Activated CD8-positive, alpha-beta T cell treated with anti-CD3 and anti-CD28 coated beads, Interleukin-2, amount 10 ng/mL, durations not matched to agents 7 days and 5 days (primary cell): ENCODE measurements at regions not wholly inside any gene's neighbourhood (a gene's known extent, or its start where the extent isn't known, plus 50 kb on each side); places are given as distances from the start of the nearest gene placed in this dataset.

Experiments
- ATAC-seq: fragments of 150-1000 bp; cut with Tn5 transposase; one replicate; pipeline ENCODE4 v1.10.0; 2021; ENCODE audit warnings: moderate library complexity
- CTCF ChIA-PET: fragments of 350-600 bp; sonication (Branson Sonifier 250); formaldehyde crosslinking; loops from one replicate; lab custom pipeline; 2021; ENCODE audit warnings: antibody characterized with exemption; lab: Charles Lee
- POLR2A ChIA-PET: fragments of 350-600 bp; sonication (Branson Sonifier 250); formaldehyde crosslinking; loops from one replicate; lab custom pipeline; 2021; ENCODE audit warnings: antibody characterized with exemption; lab: Charles Lee
- DNase-seq: peaks from one replicate; pipeline ENCODE4 v3.0.0-alpha.2; 2020
- H3K27ac Mint-ChIP-seq: one replicate; pipeline ENCODE4 v1.8.0; 2021; ENCODE audit warnings: mild to moderate bottlenecking, mixed read lengths
- H3K27me3 Mint-ChIP-seq: one replicate; pipeline ENCODE4 v1.8.0; 2021; ENCODE audit warnings: low read depth, mixed read lengths
- H3K36me3 Mint-ChIP-seq: one replicate; pipeline ENCODE4 v1.8.0; 2021; ENCODE audit warnings: low read depth, mixed read lengths
- H3K4me1 Mint-ChIP-seq: one replicate; pipeline ENCODE4 v1.8.0; 2021; ENCODE audit warnings: low read depth, mixed read lengths
- H3K4me3 Mint-ChIP-seq: one replicate; pipeline ENCODE4 v1.8.0; 2021; ENCODE audit warnings: mild to moderate bottlenecking, mixed read lengths
- H3K9me3 Mint-ChIP-seq: one replicate; pipeline ENCODE4 v1.8.0; 2022; ENCODE audit warnings: mixed read lengths; ENCODE audit not compliant: insufficient read depth

GRCh38 chr5:36371366-36371765, 69.7 kb upstream of the RANBP3L start:
- H3K27ac Mint-ChIP-seq: no peak overlapping the region
- CTCF ChIA-PET: no interaction called here
- H3K27me3 Mint-ChIP-seq: no peaks in the 10 kb centered on the region
- no peaks in the 10 kb centered on the region for H3K4me1 Mint-ChIP-seq
- DNase-seq (no peak), ATAC-seq (no peak)
- H3K36me3 Mint-ChIP-seq: no peaks in the 10 kb centered on the region
- H3K9me3 Mint-ChIP-seq: no peaks in the 10 kb centered on the region
- POLR2A ChIA-PET: no interaction called here
- no peak overlapping the region for H3K4me3 Mint-ChIP-seq

GRCh38 chr5:36373527-36374086, 71.9 kb upstream of the RANBP3L start:
- ATAC-seq: no peak
- Mint-ChIP-seq H3K27ac (no peak overlapping the region), H3K27me3 (no peaks in the 10 kb centered on the region), H3K36me3 (no peaks in the 10 kb centered on the region), H3K4me1 (no peaks in the 10 kb centered on the region), H3K9me3 (no peaks in the 10 kb centered on the region), H3K4me3 (no peak overlapping the region)
- POLR2A ChIA-PET: no interaction called here
- CTCF ChIA-PET: no interaction called here
- no peak for DNase-seq

GRCh38 chr5:36374266-36374862, 72.7 kb upstream of the RANBP3L start:
- Mint-ChIP-seq H3K9me3 (no peaks in the 10 kb centered on the region), H3K4me1 (no peaks in the 10 kb centered on the region), H3K4me3 (no peak overlapping the region), H3K36me3 (no peaks in the 10 kb centered on the region), H3K27me3 (no peaks in the 10 kb centered on the region), H3K27ac (no peak overlapping the region)
- ChIA-PET POLR2A (no interaction called here), CTCF (interaction anchor here (0.7 kb wide), 1 partner anchor 295 kb away, joined by 3 read pairs; no protein-coding TSS in a partner anchor)
- ATAC-seq (no peak), DNase-seq (no peak)

- CTCF ChIA-PET: no interaction called here
- no peak overlapping the region for H3K27ac Mint-ChIP-seq
- H3K4me1 Mint-ChIP-seq: no peaks in the 10 kb centered on the region
- DNase-seq (no peak), ATAC-seq (no peak)
- POLR2A ChIA-PET: no interaction called here
- H3K9me3 Mint-ChIP-seq: no peaks in the 10 kb centered on the region
- H3K27me3 Mint-ChIP-seq: no peaks in the 10 kb centered on the region
- no peaks in the 10 kb centered on the region for H3K36me3 Mint-ChIP-seq
- H3K4me3 Mint-ChIP-seq: no peak overlapping the region
These were observed 75.5 kb upstream of the RANBP3L start for GRCh38 chr5:36377192-36377591.

GRCh38 chr5:36378551-36378950, 76.8 kb upstream of the RANBP3L start:
- DNase-seq: no peak
- Mint-ChIP-seq H3K27me3 (no peaks in the 10 kb centered on the region), H3K4me3 (no peak overlapping the region), H3K36me3 (no peaks in the 10 kb centered on the region), H3K4me1 (no peaks in the 10 kb centered on the region), H3K9me3 (no peaks in the 10 kb centered on the region), H3K27ac (no peak overlapping the region)
- POLR2A ChIA-PET: no interaction called here
- CTCF ChIA-PET: no interaction called here
- no peak for ATAC-seq

GRCh38 chr5:36382890-36383289, 81.2 kb upstream of the RANBP3L start:
- ChIA-PET POLR2A (no interaction called here), CTCF (no interaction called here)
- H3K27ac Mint-ChIP-seq: no peak overlapping the region
- ATAC-seq: no peak
- DNase-seq: no peak
- no peak overlapping the region for H3K4me3 Mint-ChIP-seq
- H3K27me3 Mint-ChIP-seq: peaks cover 3% of the 10 kb centered on the region
- H3K36me3 Mint-ChIP-seq: no peaks in the 10 kb centered on the region
- no peaks in the 10 kb centered on the region for H3K9me3 Mint-ChIP-seq
- peaks cover 3% of the 10 kb centered on the region for H3K4me1 Mint-ChIP-seq

GRCh38 chr5:36383942-36384341, 82.2 kb upstream of the RANBP3L start:
- H3K9me3 Mint-ChIP-seq: no peaks in the 10 kb centered on the region
- H3K4me1 Mint-ChIP-seq: peaks cover 3% of the 10 kb centered on the region
- no peaks in the 10 kb centered on the region for H3K36me3 Mint-ChIP-seq
- H3K4me3 Mint-ChIP-seq: no peak overlapping the region
- no peak overlapping the region for H3K27ac Mint-ChIP-seq
- POLR2A ChIA-PET: no interaction called here
- H3K27me3 Mint-ChIP-seq: peaks cover 3% of the 10 kb centered on the region
- ATAC-seq (no peak), DNase-seq (no peak)
- CTCF ChIA-PET: no interaction called here

GRCh38 chr5:36384845-36385244, 83.1 kb upstream of the RANBP3L start:
- Mint-ChIP-seq H3K4me3 (no peak overlapping the region), H3K27me3 (peaks cover 3% of the 10 kb centered on the region), H3K27ac (no peak overlapping the region), H3K36me3 (no peaks in the 10 kb centered on the region), H3K9me3 (no peaks in the 10 kb centered on the region), H3K4me1 (peaks cover 3% of the 10 kb centered on the region)
- ATAC-seq (no peak), DNase-seq (no peak)
- ChIA-PET POLR2A (no interaction called here), CTCF (no interaction called here)

- no peaks in the 10 kb centered on the region for H3K9me3 Mint-ChIP-seq
- no peak overlapping the region for H3K4me3 Mint-ChIP-seq
- H3K36me3 Mint-ChIP-seq: no peaks in the 10 kb centered on the region
- H3K27me3 Mint-ChIP-seq: peaks cover 3% of the 10 kb centered on the region
- ChIA-PET POLR2A (no interaction called here), CTCF (no interaction called here)
- DNase-seq: no peak
- H3K27ac Mint-ChIP-seq: no peak overlapping the region
- peaks cover 3% of the 10 kb centered on the region for H3K4me1 Mint-ChIP-seq
- no peak for ATAC-seq
These were observed 83.8 kb upstream of the RANBP3L start for GRCh38 chr5:36385495-36385894.

- CTCF ChIA-PET: no interaction called here
- H3K27ac Mint-ChIP-seq: no peak overlapping the region
These were observed 86.6 kb upstream of the RANBP3L start for GRCh38 chr5:36388288-36388687.

GRCh38 chr5:36389245-36389644, 87.5 kb upstream of the RANBP3L start:
- no peaks in the 10 kb centered on the region for H3K9me3 Mint-ChIP-seq
- peaks cover 3% of the 10 kb centered on the region for H3K4me1 Mint-ChIP-seq
- H3K27me3 Mint-ChIP-seq: peaks cover 8% of the 10 kb centered on the region
- no peak overlapping the region for H3K27ac Mint-ChIP-seq
- POLR2A ChIA-PET: no interaction called here
- no peak for DNase-seq
- CTCF ChIA-PET: no interaction called here
- no peak overlapping the region for H3K4me3 Mint-ChIP-seq
- no peaks in the 10 kb centered on the region for H3K36me3 Mint-ChIP-seq
- ATAC-seq: no peak

More at GRCh38 chr5:36388288-36388687, 86.6 kb upstream of the RANBP3L start:
- no peak overlapping the region for H3K4me3 Mint-ChIP-seq
- H3K27me3 Mint-ChIP-seq: peaks cover 8% of the 10 kb centered on the region
- H3K9me3 Mint-ChIP-seq: no peaks in the 10 kb centered on the region
- no peak for ATAC-seq
- no peak for DNase-seq
- H3K4me1 Mint-ChIP-seq: peaks cover 3% of the 10 kb centered on the region
- H3K36me3 Mint-ChIP-seq: no peaks in the 10 kb centered on the region
- POLR2A ChIA-PET: no interaction called here

- Mint-ChIP-seq H3K4me1 (no peaks in the 10 kb centered on the region), H3K4me3 (no peak overlapping the region), H3K36me3 (no peaks in the 10 kb centered on the region), H3K27ac (no peak overlapping the region), H3K27me3 (peaks cover 8% of the 10 kb centered on the region), H3K9me3 (no peaks in the 10 kb centered on the region)
- CTCF ChIA-PET: no interaction called here
- ATAC-seq (no peak), DNase-seq (no peak)
- POLR2A ChIA-PET: no interaction called here
These were observed 88.9 kb upstream of the RANBP3L start for GRCh38 chr5:36390640-36391039.

GRCh38 chr5:36392186-36392585, 90.5 kb upstream of the RANBP3L start:
- Mint-ChIP-seq H3K27me3 (peaks cover 5% of the 10 kb centered on the region), H3K4me3 (no peak overlapping the region), H3K27ac (no peak overlapping the region), H3K36me3 (no peaks in the 10 kb centered on the region), H3K9me3 (no peaks in the 10 kb centered on the region), H3K4me1 (no peaks in the 10 kb centered on the region)
- CTCF ChIA-PET: no interaction called here
- POLR2A ChIA-PET: no interaction called here
- no peak for DNase-seq
- ATAC-seq: no peak
